ENCODE measurements at regions not wholly inside any gene's neighbourhood (a gene's known extent, or its start where the extent isn't known, plus 50 kb on each side); places are given as distances from the start of the nearest gene placed in this dataset.

DNA sequence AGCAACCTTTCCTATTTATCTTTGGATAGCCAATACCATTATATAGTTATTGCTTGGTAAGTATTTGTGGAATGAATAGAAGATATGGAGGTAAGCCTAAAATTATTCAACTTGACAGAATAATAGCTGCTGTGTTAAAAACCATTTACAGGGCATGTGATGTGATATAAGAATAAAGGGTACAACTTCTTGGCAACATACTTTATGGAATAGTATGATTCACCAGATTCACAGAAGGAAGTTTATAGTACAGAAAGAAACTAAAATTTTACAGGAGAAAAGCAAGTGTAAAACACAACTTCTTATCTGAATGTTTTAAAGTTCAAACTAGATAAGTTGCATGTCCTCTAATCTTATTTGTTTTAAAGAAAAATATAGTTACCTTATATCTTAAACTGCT, 186.4 kb upstream of the ZRANB2 start:
- Histone ChIP-seq H3K4me3 (ENCODE audit: low read length) (no peak overlapping the region), H4K20me1 (ENCODE audit: low read length) (no peaks in the 10 kb centered on the region), H3F3A (ENCODE audit: low read length, unreplicated experiment) (no peaks in the 10 kb centered on the region), H3K9me3 (ENCODE audit: low read length) (no peaks in the 10 kb centered on the region), H3K79me2 (ENCODE audit: low read length) (no peaks in the 10 kb centered on the region), H3K4me2 (ENCODE audit: low read length) (no peak overlapping the region), H3K9me2 (replicated peaks; ENCODE audit: low read length) (no peaks in the 10 kb centered on the region), H3K36me3 (ENCODE audit: low read depth, low read length) (no peaks in the 10 kb centered on the region), H3K27me3 (ENCODE audit: low read length) (peaks cover 11% of the 10 kb centered on the region; the same call in 1 of the 2 replicates), H3K27ac (ENCODE audit: low read length) (no peak overlapping the region), H3K4me1 (ENCODE audit: insufficient read depth, low read length) (no peaks in the 10 kb centered on the region), H3K9ac (ENCODE audit: low read length) (no peak overlapping the region), H2AFZ (ENCODE audit: low read length) (no peak overlapping the region)
- DNase-seq = no peak
- CTCF ChIA-PET = no interaction called here
- intact Hi-C loops (cut with micrococcal nuclease) = no loop called here
- TF ChIP-seq, protein P1, sequence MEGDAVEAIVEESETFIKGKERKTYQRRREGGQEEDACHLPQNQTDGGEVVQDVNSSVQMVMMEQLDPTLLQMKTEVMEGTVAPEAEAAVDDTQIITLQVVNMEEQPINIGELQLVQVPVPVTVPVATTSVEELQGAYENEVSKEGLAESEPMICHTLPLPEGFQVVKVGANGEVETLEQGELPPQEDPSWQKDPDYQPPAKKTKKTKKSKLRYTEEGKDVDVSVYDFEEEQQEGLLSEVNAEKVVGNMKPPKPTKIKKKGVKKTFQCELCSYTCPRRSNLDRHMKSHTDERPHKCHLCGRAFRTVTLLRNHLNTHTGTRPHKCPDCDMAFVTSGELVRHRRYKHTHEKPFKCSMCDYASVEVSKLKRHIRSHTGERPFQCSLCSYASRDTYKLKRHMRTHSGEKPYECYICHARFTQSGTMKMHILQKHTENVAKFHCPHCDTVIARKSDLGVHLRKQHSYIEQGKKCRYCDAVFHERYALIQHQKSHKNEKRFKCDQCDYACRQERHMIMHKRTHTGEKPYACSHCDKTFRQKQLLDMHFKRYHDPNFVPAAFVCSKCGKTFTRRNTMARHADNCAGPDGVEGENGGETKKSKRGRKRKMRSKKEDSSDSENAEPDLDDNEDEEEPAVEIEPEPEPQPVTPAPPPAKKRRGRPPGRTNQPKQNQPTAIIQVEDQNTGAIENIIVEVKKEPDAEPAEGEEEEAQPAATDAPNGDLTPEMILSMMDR (conservative IDR thresholded peaks at IDR 0.05; ENCODE audit: low read depth, low read length) = no peak
- TF ChIP-seq EZH2 (IDR thresholded peaks at IDR 0.05; ENCODE audit: low read length, unreplicated experiment) (no peak), EZH2phosphoT487 (IDR thresholded peaks at IDR 0.05; ENCODE audit: borderline replicate concordance, low read length) (no peak)
- BruUV-seq (replicated peaks) = no TSS peak
- POLR2A ChIA-PET (ENCODE audit: unreplicated experiment) = no interaction called here
- peak; percentile 49 for ATAC-seq

DNA sequence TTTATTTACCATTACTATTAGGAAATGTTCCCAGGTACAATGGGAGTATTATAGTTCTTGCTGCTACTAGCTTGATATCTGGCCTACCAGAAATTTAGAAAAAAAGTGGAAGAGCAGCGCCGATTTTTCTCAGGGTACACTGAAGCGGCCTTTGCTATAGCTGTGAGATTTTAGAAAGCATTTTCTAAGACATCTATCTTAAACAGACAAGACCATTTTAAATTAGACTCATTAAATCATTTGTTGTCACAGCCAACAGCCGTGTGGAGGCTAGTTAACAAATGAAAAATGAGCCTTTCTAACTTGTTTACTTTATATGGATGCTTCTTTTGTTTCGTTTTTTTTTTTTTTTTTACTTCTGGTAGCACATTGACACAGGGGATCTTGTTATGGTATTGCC, 183.2 kb upstream of the ZRANB2 start:
- CTCF ChIA-PET = no interaction called here
- Histone ChIP-seq H4K20me1 (ENCODE audit: low read length) (no peaks in the 10 kb centered on the region), H3K27me3 (ENCODE audit: low read length) (peaks cover 22% of the 10 kb centered on the region), H3K9me2 (replicated peaks; ENCODE audit: low read length) (no peaks in the 10 kb centered on the region), H3K4me3 (ENCODE audit: low read length) (no peak overlapping the region), H3K9ac (ENCODE audit: low read length) (no peak overlapping the region), H3K27ac (ENCODE audit: low read length) (no peak overlapping the region), H2AFZ (ENCODE audit: low read length) (no peak overlapping the region), H3K4me1 (ENCODE audit: insufficient read depth, low read length) (no peaks in the 10 kb centered on the region), H3K4me2 (ENCODE audit: low read length) (no peak overlapping the region), H3K9me3 (ENCODE audit: low read length) (no peaks in the 10 kb centered on the region), H3F3A (ENCODE audit: low read length, unreplicated experiment) (no peaks in the 10 kb centered on the region), H3K79me2 (ENCODE audit: low read length) (no peaks in the 10 kb centered on the region), H3K36me3 (ENCODE audit: low read depth, low read length) (no peaks in the 10 kb centered on the region)
- ATAC-seq (no peak), DNase-seq (no peak)
- BruUV-seq (replicated peaks) = no TSS peak
- intact Hi-C loops (cut with micrococcal nuclease) = no loop called here
- POLR2A ChIA-PET (ENCODE audit: unreplicated experiment) = no interaction called here
- TF ChIP-seq, protein P1 (conservative IDR thresholded peaks at IDR 0.05; ENCODE audit: low read depth, low read length) = no peak
- TF ChIP-seq EZH2phosphoT487 (IDR thresholded peaks at IDR 0.05; ENCODE audit: borderline replicate concordance, low read length) = no peak
- no peak for TF ChIP-seq EZH2 (IDR thresholded peaks at IDR 0.05; ENCODE audit: low read length, unreplicated experiment)

DNA sequence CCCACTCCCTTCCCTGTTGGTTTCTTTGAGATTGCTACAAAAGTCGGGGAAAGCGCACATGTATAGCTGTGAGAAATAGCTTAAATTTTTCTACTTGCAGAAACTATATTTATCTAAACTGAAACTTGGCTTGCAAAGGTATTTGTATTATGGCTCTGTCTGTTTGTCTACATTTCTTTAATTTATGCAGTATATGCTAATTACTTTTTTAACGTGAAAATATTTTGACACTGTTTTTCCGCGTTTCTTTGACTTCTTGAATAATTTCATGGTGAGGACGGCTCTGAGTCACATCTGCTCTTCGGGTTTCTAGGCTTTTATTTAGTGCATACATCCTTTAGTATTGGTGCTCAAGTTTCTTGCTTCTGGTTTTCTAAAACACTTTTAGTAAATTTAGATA, 182.1 kb upstream of the ZRANB2 start:
- Histone ChIP-seq H3K4me1 (ENCODE audit: insufficient read depth, low read length) (no peaks in the 10 kb centered on the region), H3K9me2 (replicated peaks; ENCODE audit: low read length) (no peaks in the 10 kb centered on the region), H3K27ac (ENCODE audit: low read length) (no peak overlapping the region), H2AFZ (ENCODE audit: low read length) (no peak overlapping the region), H3K4me3 (ENCODE audit: low read length) (no peak overlapping the region), H3K27me3 (ENCODE audit: low read length) (peaks cover 22% of the 10 kb centered on the region), H3F3A (ENCODE audit: low read length, unreplicated experiment) (no peaks in the 10 kb centered on the region), H3K79me2 (ENCODE audit: low read length) (no peaks in the 10 kb centered on the region), H3K4me2 (ENCODE audit: low read length) (no peak overlapping the region), H3K36me3 (ENCODE audit: low read depth, low read length) (no peaks in the 10 kb centered on the region), H3K9me3 (ENCODE audit: low read length) (no peaks in the 10 kb centered on the region), H4K20me1 (ENCODE audit: low read length) (no peaks in the 10 kb centered on the region), H3K9ac (ENCODE audit: low read length) (no peak overlapping the region)
- no TSS peak for BruUV-seq (replicated peaks)
- DNase-seq (no peak), ATAC-seq (no peak)
- TF ChIP-seq EZH2phosphoT487 (IDR thresholded peaks at IDR 0.05; ENCODE audit: borderline replicate concordance, low read length) (no peak), EZH2 (IDR thresholded peaks at IDR 0.05; ENCODE audit: low read length, unreplicated experiment) (no peak)
- TF ChIP-seq, protein P1 (conservative IDR thresholded peaks at IDR 0.05; ENCODE audit: low read depth, low read length) = no peak
- POLR2A ChIA-PET (ENCODE audit: unreplicated experiment) = no interaction called here
- intact Hi-C loops (cut with micrococcal nuclease) = no loop called here
- CTCF ChIA-PET = no interaction called here

Data from PC-3 (cell line).